GM18870 (cell line): ENCODE measurements at regions not wholly inside any gene's neighbourhood (a gene's known extent, or its start where the extent isn't known, plus 50 kb on each side); places are given as distances from the start of the nearest gene placed in this dataset.
"Not testable (repeated sequence)": the region's sequence is repeated elsewhere in the genome, so short reads cannot be mapped to it uniquely, and the experiment has no call there.

Experiments used
- ATAC-seq: cut with Tn5 transposase; IDR thresholded peaks from one replicate; pipeline ENCODE4 v1.9.1; 2021; ENCODE audit warnings: moderate library complexity; ENCODE audit not compliant: unreplicated experiment

GRCh38 chrX:129086802-129087201, 436.5 kb downstream of the SMARCA1 start:
- ATAC-seq: no peak

- not testable (repeated sequence) for ATAC-seq
Measured at GRCh38 chrX:129084291-129084690, 439.0 kb downstream of the SMARCA1 start.

GRCh38 chrX:129077424-129078170, 445.7 kb downstream of the SMARCA1 start:
- no peak for ATAC-seq

- no peak for ATAC-seq
Measured at GRCh38 chrX:129071390-129071789, 451.9 kb downstream of the SMARCA1 start.

GRCh38 chrX:129065895-129066294, 457.4 kb downstream of the SMARCA1 start:
- ATAC-seq: no peak

- ATAC-seq: no peak
Measured at GRCh38 chrX:129058405-129058804, 464.9 kb downstream of the SMARCA1 start.

GRCh38 chrX:129043138-129043537, 480.2 kb downstream of the SMARCA1 start:
- ATAC-seq: no peak

GRCh38 chrX:129041319-129041718, 482.0 kb downstream of the SMARCA1 start:
- ATAC-seq: no peak

- ATAC-seq: no peak
Measured at GRCh38 chrX:129040124-129040523, 483.2 kb downstream of the SMARCA1 start.

GRCh38 chrX:129039176-129039575, 484.1 kb downstream of the SMARCA1 start:
- ATAC-seq: no peak

- no peak for ATAC-seq
Measured at GRCh38 chrX:129037389-129037788, 485.9 kb downstream of the SMARCA1 start.

- ATAC-seq: no peak
Measured at GRCh38 chrX:129035180-129035579, 488.1 kb downstream of the SMARCA1 start.

- no peak for ATAC-seq
Measured at GRCh38 chrX:129034196-129034595, 489.1 kb downstream of the SMARCA1 start.

GRCh38 chrX:129026202-129026601, 497.1 kb downstream of the SMARCA1 start:
- no peak for ATAC-seq

GRCh38 chrX:129025376-129025775, 497.9 kb downstream of the SMARCA1 start:
- no peak for ATAC-seq

GRCh38 chrX:129019412-129019811, 503.9 kb downstream of the SMARCA1 start:
- ATAC-seq: no peak

GRCh38 chrX:129015381-129015780, 507.9 kb downstream of the SMARCA1 start:
- no peak for ATAC-seq

- no peak for ATAC-seq
Measured at GRCh38 chrX:129013574-129013973, 509.7 kb downstream of the SMARCA1 start.

- no peak for ATAC-seq
Measured at GRCh38 chrX:129007631-129008030, 515.7 kb downstream of the SMARCA1 start.

GRCh38 chrX:129006491-129006890, 516.8 kb downstream of the SMARCA1 start:
- no peak for ATAC-seq

- ATAC-seq: no peak
Measured at GRCh38 chrX:129000797-129001196, 522.5 kb downstream of the SMARCA1 start.

GRCh38 chrX:129000018-129000417, 523.3 kb downstream of the SMARCA1 start:
- no peak for ATAC-seq
